Smooth muscle cell of the brain vasculature (primary cell): ENCODE measurements at regions not wholly inside any gene's neighbourhood (a gene's known extent, or its start where the extent isn't known, plus 50 kb on each side); places are given as distances from the start of the nearest gene placed in this dataset.

Experiments used
- DNase-seq: peaks from one replicate; pipeline ENCODE4 v3.0.0-alpha.2; 2012; ENCODE audit warnings: low read depth, low spot score

- DNase-seq: no peak
These were observed 158.0 kb upstream of the MGMT start for GRCh38 chr10:129308953-129309564.

- DNase-seq: no peak
These were observed 157.5 kb upstream of the MGMT start for GRCh38 chr10:129309565-129309964.

- DNase-seq: no peak
These were observed 156.2 kb upstream of the MGMT start for GRCh38 chr10:129310881-129311280.

- DNase-seq: no peak
These were observed 147.1 kb upstream of the MGMT start for GRCh38 chr10:129319934-129320333.

- no peak for DNase-seq
These were observed 146.7 kb upstream of the MGMT start for GRCh38 chr10:129320340-129320739.

- no peak for DNase-seq
These were observed 145.3 kb upstream of the MGMT start for GRCh38 chr10:129321727-129322126.

GRCh38 chr10:129322933-129323820 lies 143.9 kb upstream of the MGMT start:
- DNase-seq: no peak

GRCh38 chr10:129323879-129324278 lies 143.2 kb upstream of the MGMT start:
- DNase-seq: no peak

- DNase-seq: no peak
These were observed 141.1 kb upstream of the MGMT start for GRCh38 chr10:129325893-129326292.

- DNase-seq: no peak
These were observed 138.5 kb upstream of the MGMT start for GRCh38 chr10:129328546-129328945.

GRCh38 chr10:129329385-129330055 lies 137.5 kb upstream of the MGMT start:
- DNase-seq: no peak

GRCh38 chr10:129330211-129330610 lies 136.8 kb upstream of the MGMT start:
- DNase-seq: no peak

- DNase-seq: no peak
These were observed 135.7 kb upstream of the MGMT start for GRCh38 chr10:129331207-129331838.

GRCh38 chr10:129331839-129332220 lies 135.2 kb upstream of the MGMT start:
- no peak for DNase-seq

- DNase-seq: no peak
These were observed 134.6 kb upstream of the MGMT start for GRCh38 chr10:129332476-129332875.

GRCh38 chr10:129333706-129334105 lies 133.3 kb upstream of the MGMT start:
- DNase-seq: no peak

- no peak for DNase-seq
These were observed 132.8 kb upstream of the MGMT start for GRCh38 chr10:129334266-129334665.

GRCh38 chr10:129335396-129335795 lies 131.6 kb upstream of the MGMT start:
- DNase-seq: no peak

- no peak for DNase-seq
These were observed 131.1 kb upstream of the MGMT start for GRCh38 chr10:129335942-129336341.

GRCh38 chr10:129339191-129339590 lies 127.8 kb upstream of the MGMT start:
- DNase-seq: no peak

GRCh38 chr10:129339841-129340240 lies 127.2 kb upstream of the MGMT start:
- DNase-seq: no peak

- no peak for DNase-seq
These were observed 126.0 kb upstream of the MGMT start for GRCh38 chr10:129341087-129341486.
